Trophoblast cell (in vitro differentiated cells and primary cell): ENCODE measurements at regions not wholly inside any gene's neighbourhood (a gene's known extent, or its start where the extent isn't known, plus 50 kb on each side); places are given as distances from the start of the nearest gene placed in this dataset.

ENCODE experiments used
- DNase-seq, 2 donors: peaks; one replicate each; pipeline ENCODE4 v3.0.0-alpha.2; 2016
- H2AFZ ChIP-seq: 2 replicates; pipeline ENCODE4 v1.6.1; 2013; ENCODE audit warnings: low read length, moderate library complexity, mild to moderate bottlenecking; ENCODE audit not compliant: insufficient read depth, poor library complexity
- H2AK5ac ChIP-seq: 2 replicates; pipeline ENCODE4 v1.6.1; 2013; ENCODE audit warnings: mild to moderate bottlenecking, low read length
- H2BK120ac ChIP-seq: 2 replicates; pipeline ENCODE4 v1.6.1; 2013; ENCODE audit warnings: low read length, mild to moderate bottlenecking, moderate library complexity; ENCODE audit not compliant: insufficient read depth, poor library complexity
- H2BK12ac ChIP-seq: 2 replicates; pipeline ENCODE4 v1.6.1; 2013; ENCODE audit warnings: mild to moderate bottlenecking, low read length, moderate library complexity
- H2BK5ac ChIP-seq: 2 replicates; pipeline ENCODE4 v1.6.1; 2013; ENCODE audit warnings: low read length, low read depth, moderate library complexity, mild to moderate bottlenecking; ENCODE audit not compliant: poor library complexity
- H3K14ac ChIP-seq: 2 replicates; pipeline ENCODE4 v1.6.1; 2013; ENCODE audit warnings: mild to moderate bottlenecking, low read length
- H3K18ac ChIP-seq: 2 replicates; pipeline ENCODE4 v1.6.1; 2013; ENCODE audit warnings: mild to moderate bottlenecking, low read length
- H3K23ac ChIP-seq: 2 replicates; pipeline ENCODE4 v1.6.1; 2013; ENCODE audit warnings: low read length
- H3K27ac ChIP-seq: 2 replicates; pipeline ENCODE4 v1.5.1; 2013; ENCODE audit warnings: low read depth, mild to moderate bottlenecking, inconsistent platforms, low read length, moderate library complexity
- H3K27me3 ChIP-seq: 2 replicates; pipeline ENCODE4 v1.6.1; 2013; ENCODE audit warnings: inconsistent platforms, mild to moderate bottlenecking, low read length, moderate library complexity; ENCODE audit not compliant: insufficient read depth
- H3K36me3 ChIP-seq, 2 experiments: 1 replicate in 1 of 2; 2 replicates in 1 of 2; pipeline ENCODE4 v1.6.1; 2013; ENCODE audit warnings: low read length in 2 of 2, mild to moderate bottlenecking in 2 of 2, moderate library complexity in 1 of 2; ENCODE audit not compliant: insufficient read depth in 2 of 2, control insufficient read depth in 1 of 2
- H3K4ac ChIP-seq: 2 replicates; pipeline ENCODE4 v1.6.1; 2013; ENCODE audit warnings: low read depth, mild to moderate bottlenecking, low read length, moderate library complexity
- H3K4me1 ChIP-seq, 2 experiments: 1 replicate in 1 of 2; 2 replicates in 1 of 2; pipeline ENCODE4 v1.6.1; 2013; ENCODE audit warnings: low read length in 2 of 2, mild to moderate bottlenecking in 2 of 2, moderate library complexity in 1 of 2; ENCODE audit not compliant: insufficient read depth in 2 of 2, control insufficient read depth in 1 of 2
- H3K4me2 ChIP-seq: 2 replicates; pipeline ENCODE4 v1.6.1; 2013; ENCODE audit warnings: inconsistent platforms, mild to moderate bottlenecking, low read length, moderate library complexity
- H3K4me3 ChIP-seq: 2 replicates; pipeline ENCODE4 v1.5.1; 2013; ENCODE audit warnings: mild to moderate bottlenecking, low read depth, low read length, inconsistent platforms
- H3K79me1 ChIP-seq: one replicate; pipeline ENCODE4 v1.6.1; 2013; ENCODE audit warnings: low read length
- H3K79me2 ChIP-seq: 2 replicates; pipeline ENCODE4 v1.6.1; 2013; ENCODE audit warnings: low read length, mild to moderate bottlenecking; ENCODE audit not compliant: control insufficient read depth, insufficient read depth, poor library complexity
- H3K9ac ChIP-seq: 2 replicates; pipeline ENCODE4 v1.6.1; 2013; ENCODE audit warnings: mild to moderate bottlenecking, low read length
- H3K9me3 ChIP-seq: 2 replicates; pipeline ENCODE4 v1.6.1; 2013; ENCODE audit warnings: low read depth, mild to moderate bottlenecking, control low read depth, inconsistent platforms, low read length; ENCODE audit not compliant: insufficient read depth
- H4K12ac ChIP-seq: 2 replicates; pipeline ENCODE4 v1.6.1; 2013; ENCODE audit warnings: low read depth, mild to moderate bottlenecking, low read length, moderate library complexity
- H4K8ac ChIP-seq: 2 replicates; pipeline ENCODE4 v1.6.1; 2013; ENCODE audit warnings: low read depth, mild to moderate bottlenecking, low read length, moderate library complexity
- H4K91ac ChIP-seq: one replicate; pipeline ENCODE4 v1.6.1; 2013; ENCODE audit warnings: low read depth, mild to moderate bottlenecking, low read length, moderate library complexity
- WGBS: extraction: QIAGEN DNeasy Blood & Tissue Kit; methylation state at CpG from one replicate; pipeline ENCODE4 v1.1.7; 2013; ENCODE audit warnings: missing lambda C conversion rate; ENCODE audit not compliant: insufficient read length, insufficient coverage; ENCODE audit errors: extremely low coverage; 5-methylcytosine and 5-hydroxymethylcytosine counted together

- Histone ChIP-seq H3K18ac (no peak overlapping the region), H2BK5ac (no peak overlapping the region), H2BK12ac (no peak overlapping the region), H3K79me1 (peaks cover 3% of the 10 kb centered on the region), H3K9me3 (no peaks in the 10 kb centered on the region), H3K27ac (no peak overlapping the region), H2AFZ (no peak overlapping the region), H2AK5ac (no peak overlapping the region), H3K4me2 (no peak overlapping the region), H2BK120ac (no peak overlapping the region), H3K9ac (no peak overlapping the region), H3K4ac (no peak overlapping the region), H4K91ac (no peak overlapping the region), H3K4me1 (peaks cover 4% of the 10 kb centered on the region in 2 experiments), H3K4me3 (no peak overlapping the region), H3K14ac (no peak overlapping the region), H3K36me3 (no peaks in the 10 kb centered on the region), H4K12ac (no peak overlapping the region), H3K23ac (no peak overlapping the region), H3K27me3 (no peaks in the 10 kb centered on the region), H3K79me2 (no peaks in the 10 kb centered on the region), H4K8ac (no peak overlapping the region)
- no peak for DNase-seq
- WGBS = no CpG with 5 or more reads among the region's 1 CpG
Observed at GRCh38 chr12:98437806-98438595, 77.4 kb upstream of the TMPO start.

DNA sequence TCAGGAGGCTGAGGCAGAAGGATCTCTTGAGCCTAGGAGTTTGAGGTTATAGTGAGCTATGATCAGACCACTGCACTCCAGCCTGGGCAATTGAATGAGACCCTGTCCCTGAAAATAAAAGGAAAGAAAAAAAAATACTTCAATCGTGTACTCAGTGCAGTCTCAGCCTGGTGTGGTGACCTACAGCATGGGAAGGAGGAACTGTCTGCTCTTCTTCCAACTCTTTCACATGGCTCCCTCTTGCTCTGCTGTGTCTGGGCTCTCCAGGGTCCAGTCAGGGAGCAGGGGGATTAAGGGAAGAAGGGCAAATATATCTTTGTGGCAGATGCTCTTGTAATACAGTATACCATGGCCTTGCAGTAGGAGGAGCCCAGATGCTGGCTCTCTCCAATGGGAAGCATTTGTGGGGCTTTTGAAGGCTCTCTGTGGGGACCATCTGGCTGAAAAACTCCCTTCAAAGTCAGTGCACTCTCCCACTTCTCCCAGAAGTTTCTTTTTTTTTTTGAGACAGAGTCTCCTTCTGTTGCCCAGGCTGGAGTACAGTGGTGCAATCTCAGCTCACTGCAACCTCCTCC lies 76.6 kb upstream of the TMPO start:
- H3K23ac ChIP-seq = no peak overlapping the region
- no peak overlapping the region for H3K27ac ChIP-seq
- H2BK5ac ChIP-seq = no peak overlapping the region
- no peaks in the 10 kb centered on the region for H3K27me3 ChIP-seq
- H3K14ac ChIP-seq = no peak overlapping the region
- no peak overlapping the region for H3K4me3 ChIP-seq
- H3K79me2 ChIP-seq = no peaks in the 10 kb centered on the region
- H3K79me1 ChIP-seq = peaks cover 3% of the 10 kb centered on the region
- DNase-seq = no peak
- no peaks in the 10 kb centered on the region for H3K36me3 ChIP-seq
- H3K9me3 ChIP-seq = no peaks in the 10 kb centered on the region
- WGBS = no CpG with 5 or more reads among the region's 1 CpG
- H3K4me2 ChIP-seq = no peak overlapping the region
- H3K9ac ChIP-seq = no peak overlapping the region
- H4K12ac ChIP-seq = no peak overlapping the region
- H3K18ac ChIP-seq = no peak overlapping the region
- no peak overlapping the region for H3K4ac ChIP-seq
- H2BK12ac ChIP-seq = no peak overlapping the region
- H2AK5ac ChIP-seq = no peak overlapping the region
- H4K91ac ChIP-seq = no peak overlapping the region
- no peak overlapping the region for H4K8ac ChIP-seq
- H2BK120ac ChIP-seq = no peak overlapping the region
- H2AFZ ChIP-seq = no peak overlapping the region
- H3K4me1 ChIP-seq = peaks cover 4% of the 10 kb centered on the region in 2 experiments

DNA sequence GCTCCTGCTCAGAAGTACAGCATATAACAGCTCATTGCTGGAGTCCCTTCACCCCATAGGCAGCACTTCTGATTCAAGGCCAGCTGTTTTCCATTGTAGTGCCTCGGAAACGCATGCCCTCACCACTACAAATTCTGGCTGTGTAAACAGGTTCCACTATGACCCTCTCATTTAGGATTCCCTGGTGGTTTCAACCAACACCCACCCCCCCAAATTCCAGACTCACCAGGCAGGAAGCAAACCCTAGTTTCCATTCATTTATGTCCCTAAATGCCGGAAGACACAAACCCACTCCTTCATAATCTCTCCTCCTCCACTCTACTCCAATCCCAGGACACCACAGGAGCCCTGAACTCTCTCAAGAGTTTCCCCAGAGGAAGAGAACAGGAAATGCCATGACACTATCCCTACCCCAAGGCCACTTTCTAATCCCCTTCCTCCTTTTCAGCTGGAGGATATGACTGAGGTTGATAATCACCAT lies 75.9 kb upstream of the TMPO start:
- no peaks in the 10 kb centered on the region for H3K27me3 ChIP-seq
- no peak overlapping the region for H3K4me2 ChIP-seq
- no peak overlapping the region for H4K8ac ChIP-seq
- H3K36me3 ChIP-seq = no peaks in the 10 kb centered on the region
- H3K9me3 ChIP-seq = no peaks in the 10 kb centered on the region
- H3K4ac ChIP-seq = no peak overlapping the region
- no peak overlapping the region for H3K14ac ChIP-seq
- H4K12ac ChIP-seq = no peak overlapping the region
- no peak for DNase-seq
- H3K27ac ChIP-seq = no peak overlapping the region
- no peak overlapping the region for H2BK5ac ChIP-seq
- 100% methylated on average over 1 of the region's 3 CpGs for WGBS
- no peak overlapping the region for H2AK5ac ChIP-seq
- no peak overlapping the region for H3K18ac ChIP-seq
- no peak overlapping the region for H3K23ac ChIP-seq
- H2BK12ac ChIP-seq = no peak overlapping the region
- H4K91ac ChIP-seq = no peak overlapping the region
- peaks cover 4% of the 10 kb centered on the region in 2 experiments for H3K4me1 ChIP-seq
- H3K4me3 ChIP-seq = no peak overlapping the region
- no peak overlapping the region for H3K9ac ChIP-seq
- peaks cover 3% of the 10 kb centered on the region for H3K79me1 ChIP-seq
- H2AFZ ChIP-seq = no peak overlapping the region
- no peak overlapping the region for H2BK120ac ChIP-seq
- no peaks in the 10 kb centered on the region for H3K79me2 ChIP-seq

DNA sequence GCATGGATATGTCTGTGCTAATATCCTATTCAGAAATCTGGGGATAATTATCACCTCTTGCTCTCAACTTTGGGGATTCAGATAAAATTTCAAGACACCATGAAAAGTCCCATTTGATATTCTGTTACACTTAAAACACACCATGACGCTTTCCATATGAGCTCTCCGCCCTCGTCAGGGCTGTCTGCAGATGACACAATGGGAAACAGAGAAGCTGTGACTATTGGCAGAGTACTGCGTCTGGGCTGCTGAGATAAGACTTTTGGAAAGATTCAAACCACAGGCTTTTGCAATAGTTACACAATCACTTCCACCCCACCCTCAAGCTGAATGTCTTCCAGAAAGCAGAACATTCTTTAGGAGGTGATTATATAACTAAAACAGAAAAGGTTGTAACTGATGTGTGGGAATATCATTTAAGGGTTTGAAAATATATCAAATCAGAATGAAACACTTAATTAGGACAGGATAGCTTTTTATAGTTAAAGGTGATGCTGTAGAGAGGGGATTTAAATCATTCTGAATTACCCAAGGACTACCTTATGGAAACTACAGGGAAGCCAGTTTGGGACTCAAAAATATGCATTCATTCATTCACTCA lies 75.3 kb upstream of the TMPO start:
- H3K27me3 ChIP-seq = no peaks in the 10 kb centered on the region
- no peak overlapping the region for H2BK120ac ChIP-seq
- no peak overlapping the region for H4K91ac ChIP-seq
- no peak overlapping the region for H2AK5ac ChIP-seq
- no peak overlapping the region for H3K18ac ChIP-seq
- no peak overlapping the region for H3K23ac ChIP-seq
- WGBS = no CpG with 5 or more reads among the region's 4 CpGs
- H3K36me3 ChIP-seq = no peaks in the 10 kb centered on the region
- peaks cover 4% of the 10 kb centered on the region in 2 experiments for H3K4me1 ChIP-seq
- no peak overlapping the region for H4K12ac ChIP-seq
- H3K9ac ChIP-seq = no peak overlapping the region
- H2AFZ ChIP-seq = no peak overlapping the region
- no peak overlapping the region for H2BK5ac ChIP-seq
- no peak overlapping the region for H3K4ac ChIP-seq
- peak; percentile 83 to 94 for DNase-seq
- no peaks in the 10 kb centered on the region for H3K79me2 ChIP-seq
- no peak overlapping the region for H3K27ac ChIP-seq
- H3K4me2 ChIP-seq = no peak overlapping the region
- H3K79me1 ChIP-seq = peaks cover 3% of the 10 kb centered on the region
- H2BK12ac ChIP-seq = no peak overlapping the region
- H3K4me3 ChIP-seq = no peak overlapping the region
- no peaks in the 10 kb centered on the region for H3K9me3 ChIP-seq
- H3K14ac ChIP-seq = no peak overlapping the region
- no peak overlapping the region for H4K8ac ChIP-seq
